ENCODE measurements at regions not wholly inside any gene's neighbourhood (a gene's known extent, or its start where the extent isn't known, plus 50 kb on each side); places are given as distances from the start of the nearest gene placed in this dataset.

DNA sequence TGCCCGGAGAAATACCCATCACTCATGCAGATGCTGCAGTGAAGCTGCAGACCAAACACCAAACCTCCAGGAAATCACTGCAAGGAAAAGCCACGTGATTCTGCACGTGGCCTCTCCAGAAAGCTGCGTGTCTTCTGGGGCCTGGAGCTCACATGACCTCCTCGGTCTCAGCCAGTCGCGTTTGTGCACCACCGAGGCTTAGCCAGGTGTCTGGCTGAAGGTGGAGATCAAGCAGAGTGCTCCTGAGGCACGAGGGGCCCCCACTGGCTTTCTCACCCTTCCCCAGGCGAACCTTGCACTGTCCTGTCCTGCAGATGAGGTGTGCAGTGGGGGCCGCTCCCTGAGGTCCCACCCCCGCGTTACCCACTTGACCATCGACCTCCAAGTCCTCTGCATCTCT, 257.3 kb downstream of the RBFOX3 start:
- Histone ChIP-seq H3K9me3 (peaks cover 0 to 8% (median 0%) of the 10 kb centered on the region in 12 donors), H3K4me3 (no peak overlapping the region), H3K36me3 (no peaks in the 10 kb centered on the region), H3K27me3 (peaks cover 0 to 86% (median 9%) of the 10 kb centered on the region in 9 donors), H3K27ac (no peak overlapping the region), H3K4me1 (no peaks in the 10 kb centered on the region)
- intact Hi-C loops (cut with DNase I): no loop called here
- ATAC-seq (no peak), DNase-seq (peak in 1 of 5 donors; percentile 19)
- TF ChIP-seq POLR2A (IDR thresholded peaks at IDR 0.05): no peak
- TF ChIP-seq CTCF (IDR thresholded peaks at IDR 0.05): no peak
- WGBS, 4 donors: 62 to 73% (median 66%) methylated on average over 14 of the region's 14 CpGs

- Histone ChIP-seq H3K4me3 (no peak overlapping the region), H3K27me3 (peaks cover 0 to 83% (median 7%) of the 10 kb centered on the region in 9 donors), H3K27ac (no peak overlapping the region), H3K4me1 (no peaks in the 10 kb centered on the region), H3K36me3 (no peaks in the 10 kb centered on the region), H3K9me3 (peaks cover 0 to 8% (median 0%) of the 10 kb centered on the region in 12 donors)
- intact Hi-C loops (cut with DNase I): no loop called here
- ATAC-seq (no peak), DNase-seq (peak in 1 of 5 donors; percentile 30)
- WGBS, 4 donors: 73 to 87% (median 85%) methylated on average over 8 of the region's 8 CpGs
- TF ChIP-seq CTCF (IDR thresholded peaks at IDR 0.05): no peak
- no peak for TF ChIP-seq POLR2A (IDR thresholded peaks at IDR 0.05)
Measured at GRCh38 chr17:79353016-79353415, 257.8 kb downstream of the RBFOX3 start.

- H3K9me3 ChIP-seq: peaks cover 0 to 12% (median under 1%) of the 10 kb centered on the region in 12 donors
- no peak overlapping the region for H3K4me3 ChIP-seq
- no peak for TF ChIP-seq POLR2A (IDR thresholded peaks at IDR 0.05)
- no peak for TF ChIP-seq CTCF (IDR thresholded peaks at IDR 0.05)
- no peak overlapping the region for H3K27ac ChIP-seq
- no peaks in the 10 kb centered on the region for H3K4me1 ChIP-seq
- ATAC-seq: no peak
- intact Hi-C loops (cut with DNase I): no loop called here
- H3K36me3 ChIP-seq: no peaks in the 10 kb centered on the region
- DNase-seq: peak in 1 of 5 donors; percentile 32
- peaks cover 0 to 64% (median 7%) of the 10 kb centered on the region in 9 donors for H3K27me3 ChIP-seq
- WGBS, 4 donors: 79 to 84% (median 82%) methylated on average over 7 of the region's 7 CpGs
Measured at GRCh38 chr17:79350533-79350932, 260.3 kb downstream of the RBFOX3 start.

DNA sequence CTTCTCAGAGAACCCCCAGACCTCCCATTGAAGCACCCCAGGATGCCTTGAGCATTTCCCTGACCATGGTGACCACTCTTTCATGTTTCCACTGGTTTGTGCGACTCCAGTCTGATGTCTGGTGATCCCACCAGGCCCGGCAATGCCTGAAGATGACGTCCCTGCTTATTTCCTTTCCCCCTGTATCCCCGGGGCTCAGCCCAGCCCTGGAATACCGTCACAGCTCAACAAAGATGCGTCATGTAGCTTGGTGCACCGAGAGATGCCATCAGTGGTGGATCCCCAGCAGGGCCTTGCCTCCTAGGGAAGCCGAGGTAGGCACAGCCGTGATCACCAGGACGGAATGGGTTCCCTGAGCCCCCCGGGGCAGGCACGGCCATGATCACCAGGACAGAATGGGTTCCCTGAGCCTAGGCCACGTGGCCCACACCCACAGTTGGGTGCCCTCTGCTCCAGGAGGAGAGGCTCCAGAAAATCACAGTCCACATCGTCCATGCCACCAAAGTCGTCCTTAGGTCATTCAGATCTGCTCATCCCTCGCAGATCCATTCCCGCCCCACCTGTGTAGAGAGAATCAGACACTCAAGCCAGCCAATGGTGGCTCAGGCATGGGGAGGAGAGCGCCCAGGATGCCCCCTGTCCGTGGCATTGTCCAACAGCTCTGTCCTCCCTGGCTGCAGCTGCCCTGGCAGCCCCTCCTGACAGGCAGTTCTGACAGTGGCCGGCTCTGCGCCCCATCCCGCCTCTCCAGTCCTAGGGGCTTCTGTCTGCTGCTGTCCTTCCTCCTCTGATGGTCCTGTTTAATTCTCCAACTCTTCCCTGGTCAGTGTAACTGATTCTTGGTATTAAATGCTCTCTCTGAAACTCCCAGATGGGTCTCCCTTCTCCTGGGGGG, 261.1 kb downstream of the RBFOX3 start:
- ATAC-seq: no peak
- Histone ChIP-seq H3K27me3 (peaks cover 0 to 56% (median 7%) of the 10 kb centered on the region in 9 donors), H3K36me3 (no peaks in the 10 kb centered on the region), H3K4me3 (no peak overlapping the region), H3K4me1 (no peaks in the 10 kb centered on the region), H3K9me3 (peaks cover 0 to 17% (median 7%) of the 10 kb centered on the region in 12 donors), H3K27ac (no peak overlapping the region)
- peak in 1 of 5 donors; percentile 18 for DNase-seq
- 73 to 80% (median 77%) methylated on average over 15 to 22 of the region's 22 CpGs for WGBS, 4 donors
- TF ChIP-seq CTCF (IDR thresholded peaks at IDR 0.05) (no peak), POLR2A (IDR thresholded peaks at IDR 0.05) (no peak)
- intact Hi-C loops (cut with DNase I): no loop called here
